Liver (tissue), 8 donors: ENCODE measurements at regions not wholly inside any gene's neighbourhood (a gene's known extent, or its start where the extent isn't known, plus 50 kb on each side); places are given as distances from the start of the nearest gene placed in this dataset.

Experiments used
- DNase-seq: peaks from one replicate; pipeline ENCODE4 v3.0.0-alpha.2; 2017; ENCODE audit warnings: low spot score
- H3K27ac ChIP-seq, 2 donors: one replicate each; pipeline ENCODE4 v1.7.0; 2013; ENCODE audit warnings: inconsistent platforms in 2 of 2, low read length in 2 of 2, control low read depth in 1 of 2, low read depth in 1 of 2, mild to moderate bottlenecking in 1 of 2
- H3K27me3 ChIP-seq, 4 donors: one replicate each; pipeline versions ENCODE4 v1.6.1 to v1.7.0; 2013; ENCODE audit warnings: low read length in 3 of 4, inconsistent platforms in 1 of 4, mild to moderate bottlenecking in 1 of 4, moderate library complexity in 1 of 4; ENCODE audit not compliant: control insufficient read depth in 4 of 4, insufficient read depth in 4 of 4
- H3K36me3 ChIP-seq, 4 donors: one replicate each; pipeline versions ENCODE4 v1.6.1 to v1.7.0; 2013; ENCODE audit warnings: low read length in 3 of 4, mild to moderate bottlenecking in 3 of 4, low read depth in 1 of 4, moderate library complexity in 1 of 4; ENCODE audit not compliant: control insufficient read depth in 4 of 4, insufficient read depth in 3 of 4
- H3K4me1 ChIP-seq, 4 donors: one replicate each; pipeline versions ENCODE4 v1.6.1 to v1.7.0; 2013; ENCODE audit warnings: low read length in 3 of 4, mild to moderate bottlenecking in 3 of 4, moderate library complexity in 1 of 4; ENCODE audit not compliant: control insufficient read depth in 4 of 4, insufficient read depth in 4 of 4
- H3K4me3 ChIP-seq, 3 donors: one replicate each; pipeline versions ENCODE4 v1.6.1 to v1.7.0; 2013; ENCODE audit warnings: low read length in 3 of 3, control low read depth in 1 of 3, low read depth in 1 of 3, mild to moderate bottlenecking in 1 of 3
- H3K9ac ChIP-seq, 2 donors: one replicate each; pipeline ENCODE4 v1.7.0; 2013; ENCODE audit warnings: low read length in 2 of 2, mild to moderate bottlenecking in 2 of 2, moderate library complexity in 2 of 2, control low read depth in 1 of 2, low read depth in 1 of 2
- H3K9me3 ChIP-seq, 4 donors: one replicate each; pipeline versions ENCODE4 v1.6.1 to v1.7.0; 2013; ENCODE audit warnings: low read length in 3 of 4; ENCODE audit not compliant: control insufficient read depth in 4 of 4
- EGR1 ChIP-seq, 2 donors: IDR thresholded peaks; 2 replicates each; pipeline ENCODE4 v1.6.1; 2016 to 2018; ENCODE audit warnings: antibody characterized with exemption in 2 of 2, low read depth in 2 of 2
- FOXA1 ChIP-seq: IDR thresholded peaks from 2 replicates; pipeline ENCODE4 v1.6.1; 2016; ENCODE audit warnings: antibody characterized with exemption
- FOXA2 ChIP-seq: IDR thresholded peaks from 2 replicates; pipeline ENCODE4 v1.6.1; 2016; ENCODE audit warnings: antibody characterized with exemption
- GABPA ChIP-seq, 2 donors: IDR thresholded peaks in 1 of 2; conservative IDR thresholded peaks in 1 of 2; 2 replicates each; pipeline ENCODE4 v1.6.1; 2016; ENCODE audit warnings: antibody characterized with exemption in 2 of 2, mild to moderate bottlenecking in 1 of 2, moderate library complexity in 1 of 2
- HNF4G ChIP-seq: IDR thresholded peaks from 2 replicates; pipeline ENCODE4 v1.6.1; 2016; ENCODE audit warnings: antibody characterized with exemption
- JUND ChIP-seq, 2 donors: IDR thresholded peaks; 2 replicates each; pipeline ENCODE4 v1.6.1; 2016; ENCODE audit warnings: antibody characterized with exemption in 2 of 2
- SP1 ChIP-seq: IDR thresholded peaks from 2 replicates; pipeline ENCODE4 v1.6.1; 2018; ENCODE audit warnings: antibody characterized with exemption, mild to moderate bottlenecking
- TAF1 ChIP-seq: conservative IDR thresholded peaks from 2 replicates; pipeline ENCODE4 v1.6.1; 2016; ENCODE audit warnings: antibody characterized with exemption, mild to moderate bottlenecking
- YY1 ChIP-seq: IDR thresholded peaks from 2 replicates; pipeline ENCODE4 v1.6.1; 2016; ENCODE audit warnings: antibody characterized with exemption, mild to moderate bottlenecking
- WGBS: extraction: QIAGEN DNeasy Blood & Tissue Kit; methylation state at CpG from one replicate; pipeline ENCODE4 v1.1.7; 2013; 5-methylcytosine and 5-hydroxymethylcytosine counted together
- TF ChIP-seq, protein P1 (sequence below): IDR thresholded peaks from 2 replicates; pipeline ENCODE4 v1.6.1; 2016; ENCODE audit warnings: antibody characterized with exemption, mild to moderate bottlenecking
- TF ChIP-seq, protein P2 (sequence below): IDR thresholded peaks from 2 replicates; pipeline ENCODE4 v1.6.1; 2016; ENCODE audit warnings: antibody characterized with exemption
- TF ChIP-seq, protein P3 (sequence below): IDR thresholded peaks from 2 replicates; pipeline ENCODE4 v1.6.1; 2016; ENCODE audit warnings: antibody characterized with exemption
- TF ChIP-seq, protein P4 (sequence below): IDR thresholded peaks from 2 replicates; pipeline ENCODE4 v1.6.1; 2016; ENCODE audit warnings: antibody characterized with exemption
- TF ChIP-seq, protein P5 (sequence below): fragments of 150-350 bp; IDR thresholded peaks from 2 replicates; pipeline ENCODE4 v1.5.1; 2017; ENCODE audit warnings: improper control_type of control experiment, low read depth, low read length; ENCODE audit not compliant: missing input control
- donor health status: healthy.
- donor health status: healthy.
- donor health status: healthy.
- donor health status: healthy.
- donor health status: healthy.

DNA sequence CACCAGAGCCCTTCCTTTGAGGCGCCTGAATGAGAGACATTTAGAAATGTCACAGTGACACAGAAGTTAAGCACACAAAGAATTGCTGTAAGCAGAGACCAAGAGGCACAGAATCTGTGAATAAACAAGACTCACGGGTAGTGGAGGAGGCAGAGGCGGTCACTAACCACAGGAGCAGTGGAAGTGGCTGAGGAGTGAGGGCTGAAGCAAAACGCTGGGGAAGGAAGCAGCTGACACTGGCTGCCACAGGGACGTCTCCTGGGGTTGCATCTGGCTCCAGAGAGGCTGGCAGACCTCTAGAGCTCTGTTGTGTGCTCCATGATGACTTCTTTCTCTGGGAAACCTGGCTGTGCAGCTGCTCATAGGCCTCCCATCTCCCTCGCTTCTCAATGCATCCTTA lies 65.0 kb upstream of the SLC2A12 start:
- DNase-seq: no peak

DNA sequence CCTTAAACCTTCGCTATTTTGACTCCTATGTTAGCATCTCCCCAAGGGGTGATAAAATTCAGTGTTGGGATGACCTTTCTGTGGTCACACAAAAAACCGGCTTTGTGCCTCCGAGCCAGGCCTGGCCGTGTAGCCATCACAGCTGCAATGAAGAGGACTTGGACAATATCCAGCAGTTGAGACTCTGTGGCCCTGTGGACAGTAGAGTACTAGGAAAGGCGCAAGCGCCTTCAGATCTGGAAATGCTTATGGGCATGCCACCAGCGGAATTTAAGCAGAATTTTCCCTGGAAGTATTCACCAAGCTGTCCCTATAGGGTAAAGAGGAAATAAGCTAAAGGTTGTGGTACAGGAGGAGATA lies 63.3 kb upstream of the SLC2A12 start:
- 81% methylated on average over 7 of the region's 7 CpGs for WGBS
- H3K4me1 ChIP-seq: peaks cover 0 to 3% (median 0%) of the 10 kb centered on the region in 4 donors
- no peak overlapping the region for H3K4me3 ChIP-seq
- H3K9me3 ChIP-seq: no peaks in the 10 kb centered on the region
- H3K36me3 ChIP-seq: no peaks in the 10 kb centered on the region
- no peak overlapping the region for H3K9ac ChIP-seq
- H3K27me3 ChIP-seq: peaks cover 0 to 5% (median 0%) of the 10 kb centered on the region in 4 donors
- H3K27ac ChIP-seq: no peak overlapping the region
- DNase-seq: no peak
- no peak for TF ChIP-seq HNF4G
- TF ChIP-seq, protein P1, sequence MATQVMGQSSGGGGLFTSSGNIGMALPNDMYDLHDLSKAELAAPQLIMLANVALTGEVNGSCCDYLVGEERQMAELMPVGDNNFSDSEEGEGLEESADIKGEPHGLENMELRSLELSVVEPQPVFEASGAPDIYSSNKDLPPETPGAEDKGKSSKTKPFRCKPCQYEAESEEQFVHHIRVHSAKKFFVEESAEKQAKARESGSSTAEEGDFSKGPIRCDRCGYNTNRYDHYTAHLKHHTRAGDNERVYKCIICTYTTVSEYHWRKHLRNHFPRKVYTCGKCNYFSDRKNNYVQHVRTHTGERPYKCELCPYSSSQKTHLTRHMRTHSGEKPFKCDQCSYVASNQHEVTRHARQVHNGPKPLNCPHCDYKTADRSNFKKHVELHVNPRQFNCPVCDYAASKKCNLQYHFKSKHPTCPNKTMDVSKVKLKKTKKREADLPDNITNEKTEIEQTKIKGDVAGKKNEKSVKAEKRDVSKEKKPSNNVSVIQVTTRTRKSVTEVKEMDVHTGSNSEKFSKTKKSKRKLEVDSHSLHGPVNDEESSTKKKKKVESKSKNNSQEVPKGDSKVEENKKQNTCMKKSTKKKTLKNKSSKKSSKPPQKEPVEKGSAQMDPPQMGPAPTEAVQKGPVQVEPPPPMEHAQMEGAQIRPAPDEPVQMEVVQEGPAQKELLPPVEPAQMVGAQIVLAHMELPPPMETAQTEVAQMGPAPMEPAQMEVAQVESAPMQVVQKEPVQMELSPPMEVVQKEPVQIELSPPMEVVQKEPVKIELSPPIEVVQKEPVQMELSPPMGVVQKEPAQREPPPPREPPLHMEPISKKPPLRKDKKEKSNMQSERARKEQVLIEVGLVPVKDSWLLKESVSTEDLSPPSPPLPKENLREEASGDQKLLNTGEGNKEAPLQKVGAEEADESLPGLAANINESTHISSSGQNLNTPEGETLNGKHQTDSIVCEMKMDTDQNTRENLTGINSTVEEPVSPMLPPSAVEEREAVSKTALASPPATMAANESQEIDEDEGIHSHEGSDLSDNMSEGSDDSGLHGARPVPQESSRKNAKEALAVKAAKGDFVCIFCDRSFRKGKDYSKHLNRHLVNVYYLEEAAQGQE: no peak
- no peak for TF ChIP-seq YY1
- no peak for TF ChIP-seq EGR1 (IDR thresholded peaks at IDR 0.05; ENCODE audit: low read depth in 2 of 2)
- TF ChIP-seq GABPA (IDR thresholded peaks at IDR 0.05 in 1 of 2, conservative IDR thresholded peaks at IDR 0.05 in 1 of 2): no peak
- no peak for TF ChIP-seq FOXA2
- TF ChIP-seq, protein P2, sequence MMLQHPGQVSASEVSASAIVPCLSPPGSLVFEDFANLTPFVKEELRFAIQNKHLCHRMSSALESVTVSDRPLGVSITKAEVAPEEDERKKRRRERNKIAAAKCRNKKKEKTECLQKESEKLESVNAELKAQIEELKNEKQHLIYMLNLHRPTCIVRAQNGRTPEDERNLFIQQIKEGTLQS: no peak
- TF ChIP-seq, protein P3, sequence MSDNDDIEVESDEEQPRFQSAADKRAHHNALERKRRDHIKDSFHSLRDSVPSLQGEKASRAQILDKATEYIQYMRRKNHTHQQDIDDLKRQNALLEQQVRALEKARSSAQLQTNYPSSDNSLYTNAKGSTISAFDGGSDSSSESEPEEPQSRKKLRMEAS: no peak

More for the DNA sequence above, 65.0 kb upstream of the SLC2A12 start:
- H3K9ac ChIP-seq: no peak overlapping the region
- H3K9me3 ChIP-seq: no peaks in the 10 kb centered on the region
- H3K27me3 ChIP-seq: peaks cover 0 to 5% (median 0%) of the 10 kb centered on the region in 4 donors
- H3K36me3 ChIP-seq: no peaks in the 10 kb centered on the region
- H3K4me1 ChIP-seq: peaks cover 0 to 3% (median 0%) of the 10 kb centered on the region in 4 donors
- no peak overlapping the region for H3K4me3 ChIP-seq
- H3K27ac ChIP-seq: no peak overlapping the region
- 54% methylated on average over 6 of the region's 6 CpGs for WGBS
- TF ChIP-seq, protein P2: no peak
- no peak for TF ChIP-seq TAF1
- no peak for TF ChIP-seq GABPA (IDR thresholded peaks at IDR 0.05 in 1 of 2, conservative IDR thresholded peaks at IDR 0.05 in 1 of 2)
- no peak for TF ChIP-seq SP1
- TF ChIP-seq, protein P3: no peak
- TF ChIP-seq, protein P4, sequence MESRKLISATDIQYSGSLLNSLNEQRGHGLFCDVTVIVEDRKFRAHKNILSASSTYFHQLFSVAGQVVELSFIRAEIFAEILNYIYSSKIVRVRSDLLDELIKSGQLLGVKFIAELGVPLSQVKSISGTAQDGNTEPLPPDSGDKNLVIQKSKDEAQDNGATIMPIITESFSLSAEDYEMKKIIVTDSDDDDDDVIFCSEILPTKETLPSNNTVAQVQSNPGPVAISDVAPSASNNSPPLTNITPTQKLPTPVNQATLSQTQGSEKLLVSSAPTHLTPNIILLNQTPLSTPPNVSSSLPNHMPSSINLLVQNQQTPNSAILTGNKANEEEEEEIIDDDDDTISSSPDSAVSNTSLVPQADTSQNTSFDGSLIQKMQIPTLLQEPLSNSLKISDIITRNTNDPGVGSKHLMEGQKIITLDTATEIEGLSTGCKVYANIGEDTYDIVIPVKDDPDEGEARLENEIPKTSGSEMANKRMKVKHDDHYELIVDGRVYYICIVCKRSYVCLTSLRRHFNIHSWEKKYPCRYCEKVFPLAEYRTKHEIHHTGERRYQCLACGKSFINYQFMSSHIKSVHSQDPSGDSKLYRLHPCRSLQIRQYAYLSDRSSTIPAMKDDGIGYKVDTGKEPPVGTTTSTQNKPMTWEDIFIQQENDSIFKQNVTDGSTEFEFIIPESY: no peak
- no peak for TF ChIP-seq FOXA1
- TF ChIP-seq YY1: no peak
- TF ChIP-seq, protein P1: no peak
- TF ChIP-seq JUND (IDR thresholded peaks at IDR 0.05): no peak
- TF ChIP-seq HNF4G: no peak
- TF ChIP-seq, protein P5, sequence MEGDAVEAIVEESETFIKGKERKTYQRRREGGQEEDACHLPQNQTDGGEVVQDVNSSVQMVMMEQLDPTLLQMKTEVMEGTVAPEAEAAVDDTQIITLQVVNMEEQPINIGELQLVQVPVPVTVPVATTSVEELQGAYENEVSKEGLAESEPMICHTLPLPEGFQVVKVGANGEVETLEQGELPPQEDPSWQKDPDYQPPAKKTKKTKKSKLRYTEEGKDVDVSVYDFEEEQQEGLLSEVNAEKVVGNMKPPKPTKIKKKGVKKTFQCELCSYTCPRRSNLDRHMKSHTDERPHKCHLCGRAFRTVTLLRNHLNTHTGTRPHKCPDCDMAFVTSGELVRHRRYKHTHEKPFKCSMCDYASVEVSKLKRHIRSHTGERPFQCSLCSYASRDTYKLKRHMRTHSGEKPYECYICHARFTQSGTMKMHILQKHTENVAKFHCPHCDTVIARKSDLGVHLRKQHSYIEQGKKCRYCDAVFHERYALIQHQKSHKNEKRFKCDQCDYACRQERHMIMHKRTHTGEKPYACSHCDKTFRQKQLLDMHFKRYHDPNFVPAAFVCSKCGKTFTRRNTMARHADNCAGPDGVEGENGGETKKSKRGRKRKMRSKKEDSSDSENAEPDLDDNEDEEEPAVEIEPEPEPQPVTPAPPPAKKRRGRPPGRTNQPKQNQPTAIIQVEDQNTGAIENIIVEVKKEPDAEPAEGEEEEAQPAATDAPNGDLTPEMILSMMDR: no peak
